Prostate gland (tissue), 1 donor: ENCODE measurements at regions not wholly inside any gene's neighbourhood (a gene's known extent, or its start where the extent isn't known, plus 50 kb on each side); places are given as distances from the start of the nearest gene placed in this dataset.

Source experiments
- POLR2A ChIP-seq: fragments of 450-650 bp; IDR thresholded peaks from one replicate; pipeline ENCODE4 v1.6.1; 2016; ENCODE audit warnings: antibody characterized with exemption, mild to moderate bottlenecking
- POLR2AphosphoS5 ChIP-seq: sonication (generic); formaldehyde crosslinking; IDR thresholded peaks from one replicate; pipeline ENCODE4 v1.6.1; 2017; ENCODE audit warnings: antibody characterized with exemption

DNA sequence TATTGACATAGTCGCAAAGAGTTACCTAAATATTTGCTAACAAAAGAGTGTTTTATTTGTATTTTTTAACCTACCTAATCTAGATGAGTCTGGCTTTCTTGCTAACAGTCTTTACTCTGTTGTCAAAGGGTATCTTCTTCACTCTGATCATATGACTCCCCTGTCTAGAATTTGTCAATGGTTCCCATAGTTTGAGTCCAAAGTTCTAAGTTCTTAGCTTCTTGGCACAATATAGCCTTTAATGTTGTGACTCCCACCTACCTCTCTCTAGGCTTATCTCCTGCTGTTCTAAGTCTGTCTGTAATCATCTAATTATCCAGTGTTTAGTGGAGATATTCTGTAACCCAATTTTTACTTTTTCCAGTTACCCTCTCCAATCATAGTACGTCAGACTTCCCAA is 104.3 kb upstream of the PDE3A start:
- no peak for TF ChIP-seq POLR2A
- TF ChIP-seq POLR2AphosphoS5, result no peak
